Activated T-cell treated with anti-CD3 and anti-CD28 coated beads, Interleukin-2, amount 50 U/mL, for 4 hours (primary cell): ENCODE measurements at regions not wholly inside any gene's neighbourhood (a gene's known extent, or its start where the extent isn't known, plus 50 kb on each side); places are given as distances from the start of the nearest gene placed in this dataset.

ENCODE experiments used
- ATAC-seq, 2 donors: fragments of 200-7000 bp; cut with Tn5 transposase; one replicate each; pipeline ENCODE4 v1.10.0; 2021
- DNase-seq: peaks from one replicate; pipeline ENCODE4 v3.0.0-alpha.2; 2020
- H3K27me3 Mint-ChIP-seq: one replicate; pipeline ENCODE4 v1.8.0; 2021; ENCODE audit warnings: low read depth, mixed read lengths
- H3K36me3 Mint-ChIP-seq: one replicate; pipeline ENCODE4 v1.8.0; 2022; ENCODE audit warnings: mixed read lengths; ENCODE audit not compliant: insufficient read depth
- H3K4me1 Mint-ChIP-seq: one replicate; pipeline ENCODE4 v1.8.0; 2021; ENCODE audit warnings: low read depth, mixed read lengths
- H3K4me3 Mint-ChIP-seq: one replicate; pipeline ENCODE4 v1.8.0; 2021; ENCODE audit warnings: mild to moderate bottlenecking, moderate library complexity, mixed read lengths
- H3K9me3 Mint-ChIP-seq: one replicate; pipeline ENCODE4 v1.8.0; 2021; ENCODE audit warnings: mixed read lengths

DNA sequence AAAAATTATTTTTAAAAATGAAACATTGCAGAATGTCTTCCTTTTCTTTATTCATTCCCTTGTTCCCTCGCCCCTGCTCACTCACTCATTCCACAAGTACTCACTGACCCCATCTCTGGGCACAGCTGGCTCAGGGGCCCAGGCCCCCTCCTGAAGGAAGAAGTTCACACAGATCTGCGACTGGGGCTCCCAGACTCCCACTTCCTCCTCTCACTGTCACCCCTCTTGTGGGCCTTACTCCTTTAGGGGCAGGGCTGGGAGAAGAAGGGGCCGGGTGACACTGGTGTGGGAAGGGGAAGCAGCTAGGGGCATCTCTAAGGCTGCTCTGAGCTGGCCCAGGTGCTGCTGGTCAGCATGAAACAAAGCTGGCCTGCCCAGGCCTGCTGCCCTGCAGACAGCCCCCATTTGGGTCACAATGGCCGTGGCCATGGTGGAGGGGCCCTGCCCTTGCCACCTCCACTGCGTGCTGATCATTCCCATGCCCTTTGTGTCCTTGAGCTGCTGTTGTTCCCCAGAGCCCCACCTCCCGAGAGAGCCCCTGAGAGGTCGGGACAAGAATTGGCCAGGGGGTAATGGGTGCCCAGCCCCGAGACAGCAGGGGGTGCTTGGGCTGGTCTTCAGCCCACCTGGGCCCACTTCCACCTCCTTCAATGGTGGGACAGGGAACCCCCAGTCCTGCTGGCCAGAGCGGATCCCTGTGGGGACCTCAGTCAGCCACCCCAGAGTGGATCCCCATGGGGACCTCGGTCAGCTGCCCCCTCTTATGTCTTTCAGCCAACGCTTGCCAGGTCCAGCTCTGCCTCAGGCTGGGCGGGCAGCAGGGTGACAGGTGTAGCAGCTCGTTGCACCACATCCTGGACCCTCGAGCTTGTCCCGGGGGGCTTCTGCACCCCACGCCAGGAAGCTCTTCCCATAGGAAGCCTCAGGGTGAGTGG, 212.4 kb upstream of the C14orf180 start:
- Mint-ChIP-seq H3K4me3 (no peak overlapping the region), H3K4me1 (peaks cover 1% of the 10 kb centered on the region), H3K27me3 (peaks cover 1% of the 10 kb centered on the region), H3K9me3 (peaks cover 3% of the 10 kb centered on the region), H3K36me3 (no peaks in the 10 kb centered on the region)
- no peak for ATAC-seq
- no peak for DNase-seq

DNA sequence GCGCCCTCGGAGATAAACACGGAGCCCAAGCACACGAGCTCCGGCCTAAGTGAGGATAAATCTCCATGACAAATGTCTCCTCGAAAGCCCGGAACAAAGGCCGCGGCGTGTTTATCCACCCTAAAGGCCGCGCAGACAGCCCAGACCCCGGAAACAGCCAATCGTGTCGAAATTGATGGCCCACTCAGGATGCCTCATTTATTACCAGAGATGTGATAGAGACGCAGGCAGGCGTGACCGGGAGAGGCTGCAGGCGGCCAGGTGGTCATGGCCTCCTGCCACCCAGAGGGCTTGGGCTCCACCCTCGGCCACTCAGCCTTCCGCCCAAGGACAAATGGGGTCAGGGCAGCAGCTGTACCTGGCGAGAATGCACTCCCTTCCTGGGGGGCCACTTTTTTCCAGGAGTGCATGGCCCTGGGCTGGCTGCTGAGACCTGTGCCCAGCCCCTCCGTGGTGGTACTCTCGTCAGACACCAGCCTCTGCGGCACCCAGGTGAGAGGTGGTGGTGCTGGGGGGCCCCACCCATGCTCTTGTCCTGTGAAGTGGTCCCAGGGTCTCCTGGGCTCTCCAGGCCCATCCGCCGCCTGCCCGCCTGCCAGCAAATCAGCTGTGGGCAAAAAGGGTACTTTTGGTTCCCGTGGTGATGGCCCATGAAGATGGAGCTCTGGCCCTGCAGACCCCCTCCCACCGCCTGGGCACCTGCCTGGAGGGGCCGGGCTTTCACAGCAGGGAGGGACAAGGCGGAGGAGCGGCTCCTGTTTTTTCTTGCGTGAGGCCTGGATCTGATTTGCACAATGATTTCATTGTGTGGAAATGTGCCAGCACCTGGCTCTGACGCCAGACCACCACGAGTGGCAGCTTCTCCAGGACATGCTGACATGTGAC, 211.5 kb upstream of the C14orf180 start:
- Mint-ChIP-seq H3K36me3 (no peaks in the 10 kb centered on the region), H3K9me3 (peaks cover 3% of the 10 kb centered on the region), H3K4me3 (no peak overlapping the region), H3K4me1 (peaks cover 4% of the 10 kb centered on the region), H3K27me3 (peaks cover 1% of the 10 kb centered on the region)
- DNase-seq (no peak), ATAC-seq (no peak)

DNA sequence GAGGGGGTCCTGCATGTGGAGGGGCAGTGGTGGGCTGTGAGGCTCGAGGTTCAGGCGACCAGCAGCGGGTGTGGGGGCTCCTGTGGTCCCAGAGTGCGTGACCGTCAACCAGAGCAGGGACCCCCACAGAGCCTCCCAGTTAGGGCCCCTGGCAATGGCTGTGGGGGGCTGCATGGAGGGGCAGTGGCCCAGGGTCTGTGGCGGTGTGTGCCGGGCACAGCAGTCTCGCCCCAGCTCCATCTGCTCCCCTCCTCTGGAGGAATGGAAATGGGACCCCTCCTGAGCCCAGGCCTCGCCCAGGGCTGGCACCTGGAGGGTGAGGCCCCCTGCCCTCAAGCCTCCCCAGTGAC, 210.8 kb upstream of the C14orf180 start:
- no peak for ATAC-seq
- H3K4me1 Mint-ChIP-seq, result peaks cover 4% of the 10 kb centered on the region
- DNase-seq, result no peak
- no peak overlapping the region for H3K4me3 Mint-ChIP-seq
- peaks cover 3% of the 10 kb centered on the region for H3K9me3 Mint-ChIP-seq
- H3K36me3 Mint-ChIP-seq, result no peaks in the 10 kb centered on the region
- H3K27me3 Mint-ChIP-seq, result peaks cover 1% of the 10 kb centered on the region

DNA sequence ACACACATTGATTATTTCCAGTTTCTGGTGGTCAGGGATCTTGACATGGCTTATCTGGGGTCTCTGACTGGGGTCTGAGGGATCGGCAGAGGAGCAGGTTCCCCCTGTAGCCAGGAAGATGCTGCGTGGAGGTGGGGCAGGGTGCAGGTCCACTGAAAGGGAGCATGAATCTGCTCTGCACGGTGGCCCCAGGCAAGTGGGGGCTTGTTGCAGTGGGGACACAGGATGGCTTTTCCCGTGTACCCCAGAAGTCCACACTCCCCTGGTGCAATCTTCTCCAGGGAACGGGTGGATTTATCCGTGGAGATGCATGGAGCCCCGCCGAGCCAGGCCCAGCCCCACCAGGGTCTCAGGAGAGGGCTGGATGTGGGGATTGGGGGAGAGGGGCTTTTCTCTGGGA, 210.4 kb upstream of the C14orf180 start:
- DNase-seq (no peak), ATAC-seq (no peak)
- Mint-ChIP-seq H3K4me1 (peaks cover 4% of the 10 kb centered on the region), H3K36me3 (no peaks in the 10 kb centered on the region), H3K27me3 (no peaks in the 10 kb centered on the region), H3K9me3 (peaks cover 3% of the 10 kb centered on the region), H3K4me3 (no peak overlapping the region)

DNA sequence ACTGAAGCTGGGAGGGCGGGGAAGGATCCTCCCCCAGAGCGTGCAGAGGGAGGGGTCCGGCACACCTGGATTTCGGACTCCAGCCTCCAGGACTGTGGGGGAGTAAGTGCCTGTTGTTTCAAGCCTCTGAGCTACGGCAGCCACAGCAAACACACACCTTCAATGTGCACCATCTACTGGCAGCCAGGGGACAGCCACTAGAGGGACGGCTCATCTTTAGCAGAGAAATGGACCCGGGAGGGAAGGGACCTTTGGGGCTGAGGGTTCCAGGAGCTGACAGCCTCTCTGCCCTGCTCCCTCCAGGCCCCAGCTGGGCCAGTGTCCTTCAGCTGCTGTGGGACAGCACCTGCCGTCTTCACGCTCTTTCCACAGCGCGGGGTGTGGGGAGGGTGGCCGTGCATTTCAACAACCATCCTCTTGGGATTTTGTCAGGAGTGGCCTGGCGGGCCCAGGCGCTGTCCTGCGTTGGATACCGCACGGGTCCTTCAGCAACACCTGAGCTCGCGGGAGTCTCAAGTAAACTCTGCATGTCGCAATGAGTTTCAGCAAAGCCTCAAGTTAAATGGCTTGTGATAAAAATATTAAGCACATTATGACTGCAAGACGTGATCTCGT, 209.2 kb upstream of the C14orf180 start:
- ATAC-seq (no peak), DNase-seq (no peak)
- Mint-ChIP-seq H3K4me3 (no peak overlapping the region), H3K9me3 (peaks cover 3% of the 10 kb centered on the region), H3K4me1 (peaks cover 4% of the 10 kb centered on the region), H3K27me3 (no peaks in the 10 kb centered on the region), H3K36me3 (no peaks in the 10 kb centered on the region)

DNA sequence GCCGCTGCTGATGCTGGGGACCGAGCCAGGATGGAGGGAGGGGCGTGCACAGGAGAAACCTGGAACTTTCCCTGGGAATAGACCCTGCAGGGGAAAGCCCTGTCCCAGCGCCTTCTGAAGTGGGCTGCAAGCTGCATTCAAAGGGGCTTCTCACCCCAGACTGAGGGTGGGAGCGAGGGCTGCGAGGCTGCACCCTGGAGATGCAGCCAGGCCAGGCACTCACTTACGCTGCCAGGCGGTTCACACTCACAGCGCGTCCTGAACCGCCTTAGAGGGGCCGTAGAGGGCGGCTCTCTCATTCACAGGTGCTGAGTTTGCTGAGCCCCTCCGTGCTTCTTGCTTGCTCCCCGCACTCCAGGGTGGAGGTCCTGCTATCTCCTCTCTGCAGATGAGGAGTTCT, 208.5 kb upstream of the C14orf180 start:
- no peaks in the 10 kb centered on the region for H3K36me3 Mint-ChIP-seq
- ATAC-seq (no peak), DNase-seq (no peak)
- no peaks in the 10 kb centered on the region for H3K27me3 Mint-ChIP-seq
- H3K4me1 Mint-ChIP-seq, result peaks cover 4% of the 10 kb centered on the region
- H3K4me3 Mint-ChIP-seq, result no peak overlapping the region
- peaks cover 3% of the 10 kb centered on the region for H3K9me3 Mint-ChIP-seq

DNA sequence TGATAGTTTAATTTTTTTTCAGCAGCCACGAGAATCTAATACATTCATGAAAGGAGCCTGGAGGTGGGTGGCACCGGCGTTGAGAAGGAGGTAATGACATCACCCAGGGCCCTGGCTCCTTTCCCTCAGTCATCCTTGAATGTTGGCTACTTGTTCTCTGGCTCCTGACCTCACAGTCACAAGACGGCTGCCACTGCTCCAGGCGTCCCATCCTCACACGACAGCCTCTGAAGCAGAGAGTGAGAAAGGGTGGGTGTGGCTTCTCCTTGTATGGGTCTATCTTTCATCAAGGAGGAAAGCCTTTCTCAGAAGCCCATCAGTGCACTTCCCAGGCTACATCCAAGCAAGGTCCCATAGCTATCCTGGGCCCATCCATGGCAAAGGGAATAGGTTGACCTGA, 207.6 kb upstream of the C14orf180 start:
- Mint-ChIP-seq H3K36me3 (no peaks in the 10 kb centered on the region), H3K4me3 (no peak overlapping the region), H3K4me1 (peaks cover 4% of the 10 kb centered on the region), H3K9me3 (no peaks in the 10 kb centered on the region), H3K27me3 (no peaks in the 10 kb centered on the region)
- ATAC-seq, result no peak
- DNase-seq, result no peak

DNA sequence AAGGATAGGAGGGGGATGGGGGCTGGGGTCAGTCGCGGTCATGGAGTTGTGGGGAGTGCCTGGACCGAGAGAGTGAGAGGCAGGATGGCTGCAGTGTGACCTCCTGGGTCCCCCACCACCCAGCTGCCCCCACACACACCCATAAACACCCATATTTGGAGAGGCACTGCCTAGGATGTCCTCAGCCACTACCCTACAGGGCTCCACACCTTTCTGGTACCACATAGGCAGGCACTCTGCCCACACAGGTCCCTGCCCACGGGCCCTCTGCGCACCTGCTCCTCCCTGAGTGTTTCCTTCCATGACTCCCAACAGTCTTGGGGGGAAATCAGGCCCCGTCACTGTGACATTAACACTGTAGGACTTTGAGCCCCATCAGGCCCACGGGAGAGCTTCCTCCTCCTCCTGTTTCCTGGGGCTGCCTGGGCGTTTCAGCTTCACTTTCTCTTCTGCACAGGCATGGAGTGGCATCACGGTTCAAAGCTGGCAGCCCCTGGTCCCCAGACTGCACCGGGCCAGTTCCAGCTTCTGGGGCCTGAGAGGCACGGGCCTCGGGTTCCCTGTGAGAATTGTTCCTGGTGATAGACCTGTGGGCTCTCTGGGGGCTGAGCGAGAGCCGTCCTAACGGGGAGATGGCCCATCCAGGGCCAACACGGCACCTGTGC, 207.0 kb upstream of the C14orf180 start:
- ATAC-seq, result no peak
- H3K9me3 Mint-ChIP-seq, result no peaks in the 10 kb centered on the region
- H3K4me3 Mint-ChIP-seq, result no peak overlapping the region
- H3K4me1 Mint-ChIP-seq, result peaks cover 4% of the 10 kb centered on the region
- no peaks in the 10 kb centered on the region for H3K36me3 Mint-ChIP-seq
- no peak for DNase-seq
- no peaks in the 10 kb centered on the region for H3K27me3 Mint-ChIP-seq

DNA sequence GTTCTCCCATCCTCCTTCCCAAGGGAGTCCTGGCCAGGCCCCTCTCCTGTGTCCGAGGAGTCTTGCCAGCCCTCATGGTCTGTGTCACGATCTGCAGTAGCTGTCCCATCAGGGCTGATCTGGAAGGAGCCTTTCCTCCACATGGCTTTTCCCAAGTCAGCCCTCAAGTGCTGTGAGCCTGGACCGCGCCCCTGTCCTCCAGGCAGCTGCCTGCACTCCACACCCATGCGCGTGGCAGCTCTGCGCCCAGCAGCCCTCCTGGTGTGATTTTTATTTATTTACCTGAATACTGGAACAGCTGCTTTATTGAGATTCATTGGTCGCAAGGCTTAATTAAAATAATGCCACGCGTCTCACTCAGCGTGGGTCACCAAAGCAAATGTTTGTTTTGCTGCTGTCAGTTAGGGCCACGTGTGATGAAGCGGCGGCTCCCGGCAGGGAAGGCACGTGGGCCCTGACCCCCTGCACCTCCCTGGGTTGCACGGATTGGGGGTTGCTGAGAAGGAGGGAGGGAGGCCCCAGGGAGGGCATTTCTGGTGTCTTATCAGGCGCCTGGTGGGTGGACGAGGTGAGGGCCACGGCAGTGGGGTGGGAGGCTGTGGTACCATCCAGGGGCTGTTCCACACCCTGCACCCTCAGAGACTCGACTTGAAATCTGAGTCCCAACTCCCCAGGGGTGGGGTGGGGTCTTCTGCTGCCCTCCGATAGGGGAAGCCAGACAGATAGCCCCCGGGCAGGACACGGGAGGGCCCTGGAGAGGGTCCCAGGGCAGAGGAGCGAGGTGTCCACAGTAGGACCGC, 206.3 kb upstream of the C14orf180 start:
- DNase-seq (no peak), ATAC-seq (no peak)
- no peaks in the 10 kb centered on the region for H3K36me3 Mint-ChIP-seq

DNA sequence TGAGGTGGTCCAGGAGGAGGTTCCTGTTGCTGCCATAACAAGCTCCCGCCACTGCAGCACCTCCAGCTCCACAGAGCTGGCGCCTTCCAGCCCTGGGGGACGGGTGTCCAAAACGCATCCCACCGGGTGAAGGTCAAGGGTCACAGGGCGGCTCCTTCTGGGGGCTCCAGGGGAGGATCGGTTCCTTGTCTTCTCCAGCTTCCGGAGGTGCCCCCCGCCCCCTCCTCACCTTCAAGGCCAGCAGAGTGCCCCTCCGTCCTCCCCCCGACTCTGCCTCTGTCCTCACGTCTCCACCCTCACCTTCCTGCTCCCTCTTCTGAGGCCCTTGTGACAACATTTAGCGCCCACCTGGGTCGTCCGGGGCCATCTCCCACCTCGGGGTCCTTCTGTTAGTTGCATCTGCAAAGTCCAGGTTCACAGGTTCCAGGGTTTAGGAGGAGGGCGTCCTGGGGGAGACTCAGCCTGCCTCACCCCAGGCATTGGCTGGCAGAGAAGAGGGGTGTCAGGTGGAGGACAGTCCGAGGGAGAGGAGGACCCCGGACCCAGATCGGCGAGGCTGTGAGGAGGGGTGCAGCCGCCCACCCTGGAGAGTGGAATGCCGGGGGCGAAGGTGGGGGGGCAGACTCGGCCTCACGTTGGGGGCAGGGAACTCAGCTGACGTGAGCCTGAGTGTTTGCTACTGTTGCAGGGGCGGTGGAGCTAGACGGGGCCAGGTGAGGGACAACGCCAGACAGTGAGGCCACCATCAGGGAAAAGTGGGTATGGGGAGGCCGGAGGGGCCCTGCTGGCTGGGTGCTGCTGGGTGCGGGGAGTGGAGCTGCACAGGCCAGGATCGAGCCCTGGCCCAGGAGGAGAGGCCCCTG, 205.5 kb upstream of the C14orf180 start:
- H3K9me3 Mint-ChIP-seq, result peaks cover 4% of the 10 kb centered on the region
- H3K4me1 Mint-ChIP-seq, result peaks cover 4% of the 10 kb centered on the region
- ATAC-seq, result no peak
- no peaks in the 10 kb centered on the region for H3K27me3 Mint-ChIP-seq
- no peaks in the 10 kb centered on the region for H3K36me3 Mint-ChIP-seq
- H3K4me3 Mint-ChIP-seq, result no peak overlapping the region
- no peak for DNase-seq

More for the DNA sequence above, 206.3 kb upstream of the C14orf180 start:
- Mint-ChIP-seq H3K27me3 (no peaks in the 10 kb centered on the region), H3K4me3 (no peak overlapping the region), H3K9me3 (no peaks in the 10 kb centered on the region), H3K4me1 (peaks cover 4% of the 10 kb centered on the region)

DNA sequence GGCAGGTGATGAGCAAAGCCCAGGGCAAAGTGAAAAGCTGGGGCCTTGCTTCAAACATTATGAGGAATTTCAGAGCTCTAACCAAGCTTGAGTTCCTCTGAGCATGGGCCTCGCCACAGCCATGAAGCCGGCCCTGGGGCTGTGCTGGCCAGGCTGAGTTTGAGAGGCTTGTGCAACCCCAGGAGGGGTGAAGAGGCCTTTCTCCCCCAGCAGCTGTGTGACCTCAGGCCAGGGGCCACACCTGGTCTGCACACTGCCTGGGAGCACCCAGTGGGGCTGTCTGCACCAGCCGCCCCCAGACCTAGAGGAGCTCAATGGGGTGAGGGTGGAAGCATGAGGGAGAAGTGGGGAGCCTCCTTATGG, 204.9 kb upstream of the C14orf180 start:
- H3K27me3 Mint-ChIP-seq, result no peaks in the 10 kb centered on the region
- H3K4me3 Mint-ChIP-seq, result no peak overlapping the region
- peaks cover 4% of the 10 kb centered on the region for H3K4me1 Mint-ChIP-seq
- DNase-seq, result no peak
- ATAC-seq, result no peak
- no peaks in the 10 kb centered on the region for H3K36me3 Mint-ChIP-seq
- H3K9me3 Mint-ChIP-seq, result peaks cover 7% of the 10 kb centered on the region

DNA sequence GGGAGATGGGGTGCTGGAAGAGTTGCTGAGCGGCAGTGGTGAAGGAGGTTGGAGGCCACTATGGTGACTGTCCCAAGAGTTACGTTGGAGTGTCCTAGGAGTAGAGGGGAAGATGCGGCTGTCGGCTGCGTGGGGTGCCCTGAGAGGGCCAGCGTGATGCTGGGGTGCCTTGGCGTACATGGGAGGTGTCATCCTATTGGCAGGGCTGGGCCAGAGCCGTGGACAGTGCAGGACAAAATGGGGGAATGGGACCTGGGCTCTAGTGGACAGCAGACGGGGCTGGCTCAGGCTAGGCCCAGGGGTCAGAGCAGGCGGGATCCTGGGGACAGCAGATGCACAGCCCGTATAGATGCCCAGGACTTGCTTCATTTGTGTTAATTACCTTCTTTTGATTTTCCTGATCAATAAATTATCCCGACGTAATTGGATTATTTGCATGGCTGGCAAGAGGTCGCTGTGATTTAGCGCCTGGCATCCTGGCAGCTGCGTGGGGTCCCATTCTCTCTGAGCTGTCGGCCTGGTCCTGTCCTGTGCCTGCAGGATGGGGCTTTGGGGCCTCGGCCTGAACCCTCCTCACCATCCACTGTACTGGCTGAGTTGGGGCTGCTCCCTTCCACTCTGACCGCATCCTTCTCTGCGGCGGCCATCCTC, 203.9 kb upstream of the C14orf180 start:
- Mint-ChIP-seq H3K36me3 (no peaks in the 10 kb centered on the region), H3K4me3 (no peak overlapping the region), H3K4me1 (peaks cover 3% of the 10 kb centered on the region), H3K27me3 (no peaks in the 10 kb centered on the region), H3K9me3 (peaks cover 13% of the 10 kb centered on the region)
- ATAC-seq, result no peak
- DNase-seq, result no peak
